ENCODE measurements at regions not wholly inside any gene's neighbourhood (a gene's known extent, or its start where the extent isn't known, plus 50 kb on each side); places are given as distances from the start of the nearest gene placed in this dataset.
"Not testable (repeated sequence)": the region's sequence is repeated elsewhere in the genome, so short reads cannot be mapped to it uniquely, and the experiment has no call there.

DNA sequence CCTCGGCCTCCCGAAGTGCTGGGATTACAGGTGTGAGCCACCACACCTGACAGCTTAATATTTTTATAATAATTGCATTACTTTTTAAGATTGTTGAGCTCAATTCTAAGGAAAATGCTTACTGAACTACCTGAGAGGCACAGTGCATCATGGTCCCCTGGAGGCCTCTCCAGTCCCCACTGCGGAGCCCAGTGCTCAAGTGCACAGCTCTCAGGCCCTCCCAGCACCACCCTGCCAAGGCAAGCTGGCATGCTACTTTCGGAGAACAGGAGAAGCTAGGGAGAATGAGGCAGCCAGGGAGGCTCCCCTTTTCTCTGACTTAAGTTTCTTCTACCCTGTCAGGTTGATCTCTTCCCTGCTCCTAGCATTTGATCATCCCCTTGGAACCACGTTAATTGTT, 64.2 kb upstream of the CECR2 start:
- H3K4me3 Mint-ChIP-seq (ENCODE audit: low read depth): no peak overlapping the region
- H3K4me1 Mint-ChIP-seq (ENCODE audit: low read depth): peaks cover 6% of the 10 kb centered on the region
- no peaks in the 10 kb centered on the region for H3K36me3 Mint-ChIP-seq (ENCODE audit: insufficient read depth)
- no peaks in the 10 kb centered on the region for H3K9me3 Mint-ChIP-seq (ENCODE audit: low read depth)
- TF ChIP-seq, protein P1, sequence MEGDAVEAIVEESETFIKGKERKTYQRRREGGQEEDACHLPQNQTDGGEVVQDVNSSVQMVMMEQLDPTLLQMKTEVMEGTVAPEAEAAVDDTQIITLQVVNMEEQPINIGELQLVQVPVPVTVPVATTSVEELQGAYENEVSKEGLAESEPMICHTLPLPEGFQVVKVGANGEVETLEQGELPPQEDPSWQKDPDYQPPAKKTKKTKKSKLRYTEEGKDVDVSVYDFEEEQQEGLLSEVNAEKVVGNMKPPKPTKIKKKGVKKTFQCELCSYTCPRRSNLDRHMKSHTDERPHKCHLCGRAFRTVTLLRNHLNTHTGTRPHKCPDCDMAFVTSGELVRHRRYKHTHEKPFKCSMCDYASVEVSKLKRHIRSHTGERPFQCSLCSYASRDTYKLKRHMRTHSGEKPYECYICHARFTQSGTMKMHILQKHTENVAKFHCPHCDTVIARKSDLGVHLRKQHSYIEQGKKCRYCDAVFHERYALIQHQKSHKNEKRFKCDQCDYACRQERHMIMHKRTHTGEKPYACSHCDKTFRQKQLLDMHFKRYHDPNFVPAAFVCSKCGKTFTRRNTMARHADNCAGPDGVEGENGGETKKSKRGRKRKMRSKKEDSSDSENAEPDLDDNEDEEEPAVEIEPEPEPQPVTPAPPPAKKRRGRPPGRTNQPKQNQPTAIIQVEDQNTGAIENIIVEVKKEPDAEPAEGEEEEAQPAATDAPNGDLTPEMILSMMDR (IDR thresholded peaks at IDR 0.05; ENCODE audit: unreplicated experiment): no peak
- DNase-seq (ENCODE audit: low spot score, unreplicated experiment): no peak
- H3K27me3 Mint-ChIP-seq: peaks cover 5% of the 10 kb centered on the region
- peak overlapping the region; percentile 27 for H3K27ac Mint-ChIP-seq

DNA sequence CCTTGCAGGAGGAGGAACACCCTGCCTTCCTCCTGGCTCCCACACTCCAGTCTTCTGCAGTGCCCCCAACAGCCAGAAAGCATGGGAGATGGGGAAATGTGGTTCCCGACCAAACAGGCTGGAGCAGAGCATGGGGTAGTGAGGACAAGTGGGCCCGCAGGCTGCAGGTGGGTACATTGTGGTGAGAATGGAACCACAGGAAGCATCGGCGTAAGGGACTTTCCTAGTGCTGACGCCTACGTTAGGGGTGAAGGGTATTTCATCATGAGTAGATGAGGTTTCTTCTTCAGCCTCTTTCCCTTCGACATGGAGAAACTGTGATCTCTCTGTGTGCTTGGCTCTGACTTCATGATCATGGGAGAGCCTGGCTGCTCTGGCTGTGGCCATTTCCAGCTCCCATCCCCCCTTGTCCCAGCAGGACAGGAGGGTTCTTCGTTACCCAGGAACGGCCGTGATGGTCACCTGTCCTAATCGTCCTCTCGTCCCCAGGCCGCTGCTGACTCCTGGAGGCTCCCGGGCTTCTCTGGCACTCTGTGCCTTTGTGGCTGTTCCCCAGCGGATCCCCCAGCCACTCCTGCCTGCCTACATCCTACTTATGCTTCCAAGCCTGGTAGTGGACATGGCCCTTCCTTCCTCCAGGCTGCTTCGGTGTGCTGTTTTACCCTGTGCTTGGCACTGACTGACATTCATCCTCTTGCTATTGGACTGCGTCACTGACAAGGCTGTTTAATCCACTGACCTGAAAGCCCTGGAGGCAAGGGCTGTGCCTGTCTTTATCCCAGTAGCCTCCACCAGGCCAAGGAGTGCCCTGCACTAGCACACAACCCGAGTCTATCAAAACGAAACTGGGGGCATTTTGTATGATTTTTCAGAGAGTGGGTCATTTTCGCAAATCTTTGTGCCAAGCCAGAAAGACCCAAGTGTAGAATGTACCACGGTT, 65.2 kb upstream of the CECR2 start:
- Mint-ChIP-seq H3K36me3 (ENCODE audit: insufficient read depth) (no peaks in the 10 kb centered on the region), H3K27ac (no peak overlapping the region)

DNA sequence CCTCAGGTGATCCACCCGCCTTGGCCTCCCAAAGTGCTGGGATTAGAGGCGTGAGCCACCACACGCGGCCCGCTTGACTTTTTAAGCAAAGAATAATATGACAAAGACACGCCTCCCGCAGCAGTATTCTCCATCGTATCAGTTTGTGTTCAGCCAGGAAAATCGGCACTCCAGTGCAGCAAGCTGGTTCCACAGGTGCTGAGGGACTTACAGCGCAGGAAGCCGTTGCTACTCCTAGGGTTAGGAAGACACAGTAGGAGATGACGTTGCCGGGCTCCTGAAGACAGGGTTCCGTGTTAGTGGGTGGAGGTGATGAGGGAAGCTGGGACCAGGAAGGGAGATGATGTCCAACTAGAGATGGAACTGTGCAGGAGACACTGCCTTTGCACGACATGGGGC, 65.8 kb upstream of the CECR2 start:
- TF ChIP-seq, protein P1 (IDR thresholded peaks at IDR 0.05; ENCODE audit: unreplicated experiment): no peak
- no peak for DNase-seq (ENCODE audit: low spot score, unreplicated experiment)
- Mint-ChIP-seq H3K9me3 (ENCODE audit: low read depth) (no peaks in the 10 kb centered on the region), H3K36me3 (ENCODE audit: insufficient read depth) (no peaks in the 10 kb centered on the region), H3K4me1 (ENCODE audit: low read depth) (peaks cover 6% of the 10 kb centered on the region), H3K27me3 (peaks cover 5% of the 10 kb centered on the region), H3K27ac (no peak overlapping the region), H3K4me3 (ENCODE audit: low read depth) (no peak overlapping the region)

More for the DNA sequence above, 65.2 kb upstream of the CECR2 start:
- H3K4me3 Mint-ChIP-seq (ENCODE audit: low read depth): no peak overlapping the region
- H3K4me1 Mint-ChIP-seq (ENCODE audit: low read depth): peaks cover 6% of the 10 kb centered on the region
- TF ChIP-seq, protein P1 (IDR thresholded peaks at IDR 0.05; ENCODE audit: unreplicated experiment): no peak
- DNase-seq (ENCODE audit: low spot score, unreplicated experiment): no peak
- H3K9me3 Mint-ChIP-seq (ENCODE audit: low read depth): no peaks in the 10 kb centered on the region
- H3K27me3 Mint-ChIP-seq: peaks cover 5% of the 10 kb centered on the region

DNA sequence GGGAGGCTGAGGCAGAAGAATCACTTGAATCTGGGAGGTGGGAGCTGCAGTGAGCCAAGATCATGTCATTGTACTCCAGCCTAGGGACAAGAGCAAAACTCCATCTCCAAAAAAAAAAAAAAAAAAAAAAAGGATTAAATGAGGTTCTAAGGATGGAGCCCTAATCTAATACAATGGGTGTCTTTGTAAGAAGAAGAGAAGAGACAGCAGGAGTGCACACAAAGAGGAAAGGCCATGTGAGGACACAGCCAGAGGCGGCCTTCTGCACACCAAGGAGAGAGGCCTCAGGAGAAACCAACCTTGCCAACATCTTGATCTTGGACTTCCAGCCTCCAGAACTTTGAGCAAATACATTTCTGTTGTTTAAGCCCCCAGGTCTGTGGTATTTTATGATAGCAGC, 66.6 kb upstream of the CECR2 start:
- Mint-ChIP-seq H3K4me3 (ENCODE audit: low read depth) (no peak overlapping the region), H3K27ac (no peak overlapping the region), H3K9me3 (ENCODE audit: low read depth) (no peaks in the 10 kb centered on the region), H3K36me3 (ENCODE audit: insufficient read depth) (no peaks in the 10 kb centered on the region), H3K4me1 (ENCODE audit: low read depth) (peaks cover 4% of the 10 kb centered on the region), H3K27me3 (peaks cover 5% of the 10 kb centered on the region)
- no peak for DNase-seq (ENCODE audit: low spot score, unreplicated experiment)
- TF ChIP-seq, protein P1 (IDR thresholded peaks at IDR 0.05; ENCODE audit: unreplicated experiment): no peak

DNA sequence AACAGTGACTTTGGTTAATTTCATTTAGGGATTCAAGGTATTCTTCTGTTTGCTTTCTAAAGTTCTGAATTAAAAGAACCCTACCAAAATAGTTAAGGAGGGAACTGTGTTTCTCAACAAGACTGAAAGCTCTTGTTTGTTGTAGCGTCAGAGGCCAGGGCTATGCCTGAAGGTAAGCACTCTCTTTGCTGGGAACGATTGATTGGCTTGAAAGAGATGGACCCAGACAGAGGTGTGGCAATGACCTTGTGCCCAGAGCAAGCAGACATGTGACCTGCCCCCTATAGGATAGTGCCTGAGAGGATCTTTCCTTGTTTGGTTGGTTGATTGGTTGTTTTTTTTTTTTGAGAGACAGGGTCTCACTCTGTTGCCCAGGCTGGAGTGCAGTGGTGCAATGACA, 68.3 kb upstream of the CECR2 start:
- Mint-ChIP-seq H3K27me3 (peaks cover 5% of the 10 kb centered on the region), H3K9me3 (ENCODE audit: low read depth) (no peaks in the 10 kb centered on the region), H3K27ac (no peak overlapping the region), H3K4me3 (ENCODE audit: low read depth) (no peak overlapping the region), H3K36me3 (ENCODE audit: insufficient read depth) (no peaks in the 10 kb centered on the region), H3K4me1 (ENCODE audit: low read depth) (peaks cover 2% of the 10 kb centered on the region)
- TF ChIP-seq, protein P1 (IDR thresholded peaks at IDR 0.05; ENCODE audit: unreplicated experiment): no peak
- DNase-seq (ENCODE audit: low spot score, unreplicated experiment): no peak

DNA sequence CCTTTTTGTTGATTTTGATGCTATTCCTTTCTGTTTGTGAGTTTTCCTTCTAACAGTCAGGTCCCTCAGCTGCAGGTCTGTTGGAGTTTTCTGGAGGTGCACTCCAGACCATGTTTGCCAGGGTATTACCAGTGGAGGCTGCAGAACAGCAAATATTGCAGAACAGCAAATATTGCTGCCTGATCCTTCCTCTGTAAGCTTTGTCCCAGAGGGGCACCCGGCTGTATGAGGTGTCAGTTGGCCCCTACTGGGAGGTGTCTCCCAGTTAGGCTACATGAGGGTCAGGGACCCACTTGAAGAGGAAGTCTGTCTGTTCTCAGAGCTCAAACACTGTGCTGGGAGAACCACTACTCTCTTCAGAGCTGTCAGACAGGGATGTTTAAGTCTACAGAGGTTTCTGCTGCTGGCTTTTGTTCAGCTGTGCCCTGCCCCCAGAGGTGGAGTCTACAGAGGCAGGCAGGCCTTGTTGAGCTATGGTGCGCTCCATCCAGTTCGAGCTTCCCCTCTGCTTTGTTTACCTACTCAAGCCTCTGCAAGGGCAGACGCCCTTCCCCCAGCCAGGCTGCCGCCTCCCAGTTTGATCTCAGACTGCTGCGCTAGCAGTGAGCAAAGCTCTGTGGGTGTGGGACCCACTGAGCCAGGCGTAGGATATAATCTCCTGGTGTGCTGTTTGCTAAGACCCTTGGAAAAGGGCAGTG, 70.3 kb upstream of the CECR2 start:
- not testable (repeated sequence) for H3K27me3 Mint-ChIP-seq; H3K4me3 Mint-ChIP-seq (ENCODE audit: low read depth); H3K4me1 Mint-ChIP-seq (ENCODE audit: low read depth); H3K36me3 Mint-ChIP-seq (ENCODE audit: insufficient read depth); H3K9me3 Mint-ChIP-seq (ENCODE audit: low read depth); DNase-seq (ENCODE audit: low spot score, unreplicated experiment)
- peak overlapping the region; percentile 29 for H3K27ac Mint-ChIP-seq

Measured in progenitor cell of endocrine pancreas (in vitro differentiated cells).